ENCODE measurements at regions not wholly inside any gene's neighbourhood (a gene's known extent, or its start where the extent isn't known, plus 50 kb on each side); places are given as distances from the start of the nearest gene placed in this dataset.

DNA sequence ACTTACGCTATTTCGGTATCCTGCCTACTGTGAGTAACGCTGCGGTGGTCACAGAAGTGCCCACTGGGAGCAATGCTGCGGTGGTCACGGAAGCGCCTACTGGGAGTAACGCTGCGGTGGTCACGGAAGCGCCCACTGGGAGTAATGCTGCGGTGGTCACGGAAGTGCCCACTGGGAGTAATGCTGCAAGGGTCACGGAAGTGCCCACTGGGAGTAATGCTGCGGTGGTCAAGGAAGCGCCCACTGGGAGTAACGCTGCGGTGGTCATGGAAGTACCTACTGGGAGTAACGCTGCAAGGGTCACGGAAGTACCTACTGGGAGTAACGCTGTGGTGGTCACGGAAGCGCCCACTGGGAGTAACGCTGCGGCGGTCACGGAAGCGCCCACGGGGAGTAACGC is 52.1 kb upstream of the SOX1 start:
- Histone ChIP-seq H3K4me2 (ENCODE audit: insufficient read depth in 1 of 2, low read depth in 2 of 2, low read length in 2 of 2) (no peak overlapping the region), H2BK20ac (ENCODE audit: low read length) (no peak overlapping the region), H4K8ac (ENCODE audit: extremely low read depth, insufficient read depth, low read length) (no peak overlapping the region), H3K18ac (ENCODE audit: extremely low read depth, low read length) (no peak overlapping the region), H2BK5ac (ENCODE audit: low read depth, low read length) (no peak overlapping the region), H3K9me3 (ENCODE audit: insufficient read depth in 2 of 2, low read depth in 1 of 2, low read length in 1 of 2) (peaks cover 0 to 3% of the 10 kb centered on the region in 2 experiments; a peak in 1 of 4 replicates), H3K4ac (replicated peaks; ENCODE audit: insufficient read length, low read depth, low read length) (no peak overlapping the region), H3K23me2 (ENCODE audit: low read depth, low read length) (no peaks in the 10 kb centered on the region), H4K91ac (replicated peaks; ENCODE audit: insufficient read length, low read length) (no peak overlapping the region), H3K79me1 (ENCODE audit: low read depth, low read length) (no peaks in the 10 kb centered on the region), H3K14ac (ENCODE audit: insufficient read length) (no peak overlapping the region), H3K27me3 (replicated peaks in 1 of 4; ENCODE audit: control insufficient read depth in 3 of 4, extremely low read depth in 1 of 4, insufficient read depth in 3 of 4, low read length in 3 of 4) (peaks cover 0 to 3% (median 0%) of the 10 kb centered on the region in 4 experiments; a peak in 3 of 7 replicates), H3K23ac (ENCODE audit: insufficient read length) (no peak overlapping the region), H3K4me1 (replicated peaks in 1 of 4; ENCODE audit: control insufficient read depth in 3 of 4, insufficient read depth in 4 of 4, low read length in 3 of 4) (peaks cover 0 to 5% (median 0%) of the 10 kb centered on the region in 4 experiments; a peak in 2 of 7 replicates), H2BK12ac (ENCODE audit: low read depth, low read length) (no peak overlapping the region), H2AK5ac (ENCODE audit: low read depth, low read length) (no peak overlapping the region), H2AFZ (ENCODE audit: low read length) (no peak overlapping the region), H3K9ac (replicated peaks in 1 of 4; ENCODE audit: extremely low read depth in 1 of 4, low read depth in 3 of 4, low read length in 3 of 4) (no peak overlapping the region), H2BK120ac (replicated peaks; ENCODE audit: low read depth, low read length) (no peak overlapping the region), H4K20me1 (replicated peaks in 1 of 2; ENCODE audit: control insufficient read depth in 1 of 2, insufficient read depth in 2 of 2, low read length in 2 of 2) (no peaks in the 10 kb centered on the region), H4K5ac (ENCODE audit: insufficient read length, low read depth, low read length) (no peak overlapping the region), H3K27ac (ENCODE audit: low read depth, low read length) (no peak overlapping the region), H3K56ac (replicated peaks; ENCODE audit: insufficient read length, low read depth, low read length) (no peak overlapping the region), H2BK15ac (ENCODE audit: low read length) (no peak overlapping the region), H3K79me2 (ENCODE audit: control insufficient read depth in 1 of 2, insufficient read depth in 2 of 2, low read length in 2 of 2) (no peaks in the 10 kb centered on the region), H3K36me3 (ENCODE audit: control insufficient read depth in 2 of 4, insufficient read depth in 4 of 4, low read length in 3 of 4) (no peaks in the 10 kb centered on the region), H3K4me3 (ENCODE audit: extremely low read depth in 1 of 4, insufficient read depth in 2 of 4, low read depth in 3 of 4, low read length in 4 of 4) (no peak overlapping the region)
- POLR2A ChIA-PET (ENCODE audit: partially characterized antibody): no interaction called here
- no peak for FAIRE-seq
- WGBS, 2 experiments (ENCODE audit: extremely low coverage in 1 of 2, insufficient coverage in 1 of 2, insufficient read length in 1 of 2, insufficient replicate concordance in 2 of 2, low coverage in 1 of 2, low lambda C conversion rate in 2 of 2, missing lambda C conversion rate in 1 of 2): 66% methylated on average over 22 of the region's 30 CpGs; no CpG with 5 or more reads in 1 of the 2 experiments
- no peak for DNase-seq (ENCODE audit: low read depth in 1 of 2, low spot score in 2 of 2)
- CTCF ChIA-PET (ENCODE audit: partially characterized antibody): no interaction called here
- TF ChIP-seq, protein P1, sequence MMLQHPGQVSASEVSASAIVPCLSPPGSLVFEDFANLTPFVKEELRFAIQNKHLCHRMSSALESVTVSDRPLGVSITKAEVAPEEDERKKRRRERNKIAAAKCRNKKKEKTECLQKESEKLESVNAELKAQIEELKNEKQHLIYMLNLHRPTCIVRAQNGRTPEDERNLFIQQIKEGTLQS (IDR thresholded peaks at IDR 0.05; ENCODE audit: insufficient read depth, low read depth, low read length): no peak
- no peak for TF ChIP-seq YY1 (IDR thresholded peaks at IDR 0.05; ENCODE audit: low read depth, low read length)
- TF ChIP-seq NRF1 (IDR thresholded peaks at IDR 0.05; ENCODE audit: low read depth, low read length): no peak
- no peak for TF ChIP-seq KDM5A (IDR thresholded peaks at IDR 0.05; ENCODE audit: low read length)
- no peak for TF ChIP-seq BRCA1 (IDR thresholded peaks at IDR 0.05; ENCODE audit: low read depth, low read length)
- no peak for TF ChIP-seq KDM1A (IDR thresholded peaks at IDR 0.05; ENCODE audit: borderline replicate concordance, low read length)
- no peak for TF ChIP-seq GABPA (IDR thresholded peaks at IDR 0.05; ENCODE audit: borderline replicate concordance, insufficient read depth, low read length)
